DND-41 (cell line): ENCODE measurements at regions not wholly inside any gene's neighbourhood (a gene's known extent, or its start where the extent isn't known, plus 50 kb on each side); places are given as distances from the start of the nearest gene placed in this dataset.

Experiments used
- ATAC-seq: fragments of 200-7000 bp; cut with Tn5 transposase; 3 replicates; pipeline ENCODE4 v1.9.1; 2021; ENCODE audit warnings: low read depth; ENCODE audit not compliant: insufficient read depth
- DNase-seq: peaks from one replicate; pipeline ENCODE4 v3.0.0-alpha.2; 2020
- H2AFZ ChIP-seq: 2 replicates; pipeline ENCODE4 v1.6.0; 2012; ENCODE audit warnings: low read depth, low read length
- H3K27ac ChIP-seq: 2 replicates; pipeline ENCODE4 v1.5.1; 2012; ENCODE audit warnings: low read length, inconsistent platforms
- H3K27me3 ChIP-seq: fragments of 200-600 bp; sonication (generic); 2 replicates; pipeline ENCODE4 v1.6.0; 2012; ENCODE audit warnings: low read length, mild to moderate bottlenecking, inconsistent platforms; ENCODE audit not compliant: insufficient read depth, poor library complexity
- H3K36me3 ChIP-seq: 2 replicates; pipeline ENCODE4 v1.5.1; 2012; ENCODE audit warnings: low read length, inconsistent platforms; ENCODE audit not compliant: insufficient read depth
- H3K4me1 ChIP-seq: 2 replicates; pipeline ENCODE4 v1.5.1; 2012; ENCODE audit warnings: mild to moderate bottlenecking, low read length; ENCODE audit not compliant: insufficient read depth
- H3K4me2 ChIP-seq: 2 replicates; pipeline ENCODE4 v1.6.0; 2012; ENCODE audit warnings: mild to moderate bottlenecking, moderate library complexity, low read length, inconsistent platforms; ENCODE audit not compliant: insufficient read depth
- H3K4me3 ChIP-seq, 2 experiments: fragments of 200-600 bp in 1 of 2; shearing (Covaris generic) in 1 of 2; 2 replicates each; pipeline ENCODE4 v1.5.1; 2012 to 2016; ENCODE audit warnings: inconsistent platforms in 2 of 2, low read length in 2 of 2, mild to moderate bottlenecking in 2 of 2, low read depth in 1 of 2, moderate library complexity in 1 of 2
- H3K79me2 ChIP-seq: 2 replicates; pipeline ENCODE4 v1.6.0; 2012; ENCODE audit warnings: low read length, inconsistent platforms; ENCODE audit not compliant: insufficient read depth
- H3K9ac ChIP-seq: 2 replicates; pipeline ENCODE4 v1.6.0; 2012; ENCODE audit warnings: low read depth, mild to moderate bottlenecking, inconsistent platforms, low read length, moderate library complexity
- H3K9me3 ChIP-seq: 2 replicates; pipeline ENCODE4 v1.5.1; 2012; ENCODE audit warnings: low read length, moderate library complexity, mild to moderate bottlenecking, inconsistent platforms; ENCODE audit not compliant: insufficient read depth, severe bottlenecking
- H4K20me1 ChIP-seq: 2 replicates; pipeline ENCODE4 v1.6.0; 2012; ENCODE audit warnings: low read length; ENCODE audit not compliant: insufficient read depth
- CTCF ChIP-seq: IDR thresholded peaks from 2 replicates; pipeline ENCODE4 v1.5.1; 2012; ENCODE audit warnings: borderline replicate concordance, low read length, moderate library complexity, mild to moderate bottlenecking; ENCODE audit not compliant: poor library complexity, severe bottlenecking; ENCODE audit errors: extremely low read depth
- EZH2 ChIP-seq: IDR thresholded peaks from 3 replicates; pipeline ENCODE4 v1.6.1; 2012; ENCODE audit warnings: borderline replicate concordance, low read depth, mild to moderate bottlenecking, moderate library complexity, low read length, inconsistent platforms; ENCODE audit not compliant: severe bottlenecking

- Histone ChIP-seq H3K9ac (no peak overlapping the region), H3K79me2 (no peaks in the 10 kb centered on the region), H3K27ac (no peak overlapping the region), H3K27me3 (no peaks in the 10 kb centered on the region), H3K9me3 (peaks cover 4% of the 10 kb centered on the region), H3K4me3 (no peak overlapping the region), H3K4me2 (no peak overlapping the region), H3K36me3 (no peaks in the 10 kb centered on the region), H2AFZ (no peak overlapping the region), H3K4me1 (no peaks in the 10 kb centered on the region), H4K20me1 (no peaks in the 10 kb centered on the region)
- ATAC-seq, result no peak
- DNase-seq, result no peak
- TF ChIP-seq EZH2, result no peak
- TF ChIP-seq CTCF, result no peak
Observed at GRCh38 chr7:109178342-109178741, 608.7 kb downstream of the DNAJB9 start.

GRCh38 chr7:109179601-109180000, 609.9 kb downstream of the DNAJB9 start:
- Histone ChIP-seq H3K4me3 (no peak overlapping the region), H3K9me3 (peaks cover 4% of the 10 kb centered on the region), H2AFZ (no peak overlapping the region), H3K9ac (no peak overlapping the region), H3K27ac (no peak overlapping the region), H3K4me1 (no peaks in the 10 kb centered on the region), H3K79me2 (no peaks in the 10 kb centered on the region), H3K27me3 (no peaks in the 10 kb centered on the region), H3K4me2 (no peak overlapping the region), H3K36me3 (no peaks in the 10 kb centered on the region), H4K20me1 (no peaks in the 10 kb centered on the region)
- no peak for DNase-seq
- no peak for ATAC-seq
- TF ChIP-seq CTCF (no peak), EZH2 (no peak)

DNA sequence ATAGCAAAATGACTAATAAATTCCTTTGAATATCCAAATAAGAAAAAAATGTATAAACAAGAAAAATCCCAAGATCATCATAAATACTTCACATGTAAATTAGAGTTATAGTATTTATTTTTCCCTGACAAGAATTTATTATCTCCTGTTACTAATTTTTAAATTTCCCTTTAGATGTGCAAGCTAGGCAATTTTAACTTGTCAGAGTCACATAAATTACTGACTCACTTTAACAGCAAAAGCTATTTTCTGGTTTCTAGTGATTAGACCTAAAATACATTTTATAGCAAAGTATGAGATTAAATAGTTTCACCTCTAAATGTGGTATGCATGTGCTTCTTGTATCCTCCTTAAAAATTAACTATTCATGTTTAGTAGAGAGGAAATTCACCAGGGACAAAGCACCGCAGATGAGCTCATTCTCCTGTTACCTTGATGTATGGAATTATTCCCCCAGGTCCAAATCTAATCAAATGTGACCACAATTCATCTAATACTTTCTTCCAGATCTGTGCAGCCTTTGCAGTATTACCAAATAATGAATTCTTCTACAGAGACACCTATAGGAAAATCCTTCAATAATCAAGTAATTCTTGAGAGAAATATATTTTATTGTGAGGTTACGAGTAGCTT, 621.2 kb downstream of the DNAJB9 start:
- no peak for DNase-seq
- no peak for ATAC-seq
- H3K27me3 ChIP-seq, result no peaks in the 10 kb centered on the region

More for the DNA sequence above, 621.2 kb downstream of the DNAJB9 start:
- H3K9ac ChIP-seq, result no peak overlapping the region
- H2AFZ ChIP-seq, result no peak overlapping the region
- no peaks in the 10 kb centered on the region for H3K4me1 ChIP-seq
- no peaks in the 10 kb centered on the region for H3K36me3 ChIP-seq
- no peak overlapping the region for H3K27ac ChIP-seq
- TF ChIP-seq CTCF, result no peak
- TF ChIP-seq EZH2, result no peak
- no peaks in the 10 kb centered on the region for H4K20me1 ChIP-seq
- no peaks in the 10 kb centered on the region for H3K9me3 ChIP-seq
- no peak overlapping the region for H3K4me2 ChIP-seq
- no peak overlapping the region for H3K4me3 ChIP-seq
- H3K79me2 ChIP-seq, result no peaks in the 10 kb centered on the region
